ENCODE measurements at regions not wholly inside any gene's neighbourhood (a gene's known extent, or its start where the extent isn't known, plus 50 kb on each side); places are given as distances from the start of the nearest gene placed in this dataset.

GRCh38 chr6:81228912-81229555 lies 523.4 kb downstream of the TENT5A start:
- H3K4me1 Mint-ChIP-seq (ENCODE audit: low read depth): no peaks in the 10 kb centered on the region
- H3K4me3 Mint-ChIP-seq: no peak overlapping the region
- H3K27me3 Mint-ChIP-seq: no peaks in the 10 kb centered on the region
- no peaks in the 10 kb centered on the region for H3K9me3 Mint-ChIP-seq
- no peaks in the 10 kb centered on the region for H3K36me3 Mint-ChIP-seq (ENCODE audit: low read depth)
- no peak overlapping the region for H3K27ac Mint-ChIP-seq
- intact Hi-C loops (cut with micrococcal nuclease): no loop called here
- ATAC-seq (no peak), DNase-seq (no peak)
- TF ChIP-seq, protein P1, sequence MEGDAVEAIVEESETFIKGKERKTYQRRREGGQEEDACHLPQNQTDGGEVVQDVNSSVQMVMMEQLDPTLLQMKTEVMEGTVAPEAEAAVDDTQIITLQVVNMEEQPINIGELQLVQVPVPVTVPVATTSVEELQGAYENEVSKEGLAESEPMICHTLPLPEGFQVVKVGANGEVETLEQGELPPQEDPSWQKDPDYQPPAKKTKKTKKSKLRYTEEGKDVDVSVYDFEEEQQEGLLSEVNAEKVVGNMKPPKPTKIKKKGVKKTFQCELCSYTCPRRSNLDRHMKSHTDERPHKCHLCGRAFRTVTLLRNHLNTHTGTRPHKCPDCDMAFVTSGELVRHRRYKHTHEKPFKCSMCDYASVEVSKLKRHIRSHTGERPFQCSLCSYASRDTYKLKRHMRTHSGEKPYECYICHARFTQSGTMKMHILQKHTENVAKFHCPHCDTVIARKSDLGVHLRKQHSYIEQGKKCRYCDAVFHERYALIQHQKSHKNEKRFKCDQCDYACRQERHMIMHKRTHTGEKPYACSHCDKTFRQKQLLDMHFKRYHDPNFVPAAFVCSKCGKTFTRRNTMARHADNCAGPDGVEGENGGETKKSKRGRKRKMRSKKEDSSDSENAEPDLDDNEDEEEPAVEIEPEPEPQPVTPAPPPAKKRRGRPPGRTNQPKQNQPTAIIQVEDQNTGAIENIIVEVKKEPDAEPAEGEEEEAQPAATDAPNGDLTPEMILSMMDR (IDR thresholded peaks at IDR 0.05): no peak
- POLR2A ChIA-PET: interaction anchor here (0.6 kb wide), 1 partner anchor 60 kb away, joined by 3 read pairs; no protein-coding TSS in a partner anchor
- CTCF ChIA-PET: no interaction called here

DNA sequence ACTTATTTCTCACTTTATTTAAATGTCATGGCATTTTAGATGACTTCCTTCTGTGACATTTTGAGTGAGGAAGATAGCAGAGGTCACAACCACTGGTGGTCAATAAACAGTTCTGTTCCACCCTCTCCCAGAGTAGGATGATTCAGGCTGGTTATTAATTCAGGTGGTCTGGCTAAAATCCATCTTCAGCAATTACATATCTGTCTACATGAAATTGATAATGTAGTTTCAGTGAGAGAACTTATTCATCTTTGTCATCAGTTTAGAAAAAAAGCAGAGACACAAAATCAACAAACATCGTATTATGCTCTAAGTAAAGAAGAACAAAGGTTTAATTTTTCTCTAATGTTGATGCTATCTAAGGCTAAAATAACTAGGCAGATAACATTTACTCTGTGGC lies 525.5 kb downstream of the TENT5A start:
- TF ChIP-seq, protein P1 (IDR thresholded peaks at IDR 0.05): no peak
- ATAC-seq: no peak
- Mint-ChIP-seq H3K27me3 (no peaks in the 10 kb centered on the region), H3K36me3 (ENCODE audit: low read depth) (no peaks in the 10 kb centered on the region), H3K4me1 (ENCODE audit: low read depth) (no peaks in the 10 kb centered on the region), H3K9me3 (no peaks in the 10 kb centered on the region), H3K4me3 (no peak overlapping the region), H3K27ac (no peak overlapping the region)
- ChIA-PET POLR2A (no interaction called here), CTCF (no interaction called here)
- no peak for DNase-seq
- intact Hi-C loops (cut with micrococcal nuclease): no loop called here

- CTCF ChIA-PET: no interaction called here
- intact Hi-C loops (cut with micrococcal nuclease): no loop called here
- no peak for ATAC-seq
- TF ChIP-seq, protein P1 (IDR thresholded peaks at IDR 0.05): no peak
- Mint-ChIP-seq H3K4me1 (ENCODE audit: low read depth) (no peaks in the 10 kb centered on the region), H3K4me3 (no peak overlapping the region), H3K27ac (no peak overlapping the region), H3K27me3 (no peaks in the 10 kb centered on the region), H3K9me3 (peaks cover 9% of the 10 kb centered on the region), H3K36me3 (ENCODE audit: low read depth) (no peaks in the 10 kb centered on the region)
- no peak for DNase-seq
- POLR2A ChIA-PET: no interaction called here
Observed at GRCh38 chr6:81216668-81217067, 535.8 kb downstream of the TENT5A start.

DNA sequence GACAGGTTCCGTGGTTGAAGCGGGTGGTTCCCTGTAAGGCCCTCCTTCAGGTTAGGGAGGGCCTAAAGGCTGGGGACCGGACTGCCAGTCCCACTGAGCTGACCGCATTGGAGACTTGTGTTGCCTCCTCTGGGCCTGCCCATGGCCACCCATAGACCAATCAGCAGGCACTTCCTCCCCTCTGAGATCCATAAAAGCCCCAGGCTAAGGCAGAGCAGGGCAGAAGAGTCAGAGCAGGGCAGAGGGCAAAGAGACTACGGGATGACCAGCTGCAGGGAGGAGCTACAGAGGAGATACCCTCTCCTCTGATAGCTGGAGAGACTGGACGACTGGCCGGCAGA lies 537.4 kb downstream of the TENT5A start:
- CTCF ChIA-PET: interaction anchor here (1.2 kb wide), 1 partner anchor 19 kb away, joined by 4 read pairs; no protein-coding TSS in a partner anchor
- POLR2A ChIA-PET: no interaction called here
- TF ChIP-seq, protein P1 (IDR thresholded peaks at IDR 0.05): no peak
- intact Hi-C loops (cut with micrococcal nuclease): no loop called here
- no peaks in the 10 kb centered on the region for H3K27me3 Mint-ChIP-seq
- ATAC-seq: no peak
- no peak for DNase-seq
- H3K4me3 Mint-ChIP-seq: no peak overlapping the region
- H3K36me3 Mint-ChIP-seq (ENCODE audit: low read depth): no peaks in the 10 kb centered on the region
- peaks cover 9% of the 10 kb centered on the region for H3K9me3 Mint-ChIP-seq
- no peak overlapping the region for H3K27ac Mint-ChIP-seq
- no peaks in the 10 kb centered on the region for H3K4me1 Mint-ChIP-seq (ENCODE audit: low read depth)

DNA sequence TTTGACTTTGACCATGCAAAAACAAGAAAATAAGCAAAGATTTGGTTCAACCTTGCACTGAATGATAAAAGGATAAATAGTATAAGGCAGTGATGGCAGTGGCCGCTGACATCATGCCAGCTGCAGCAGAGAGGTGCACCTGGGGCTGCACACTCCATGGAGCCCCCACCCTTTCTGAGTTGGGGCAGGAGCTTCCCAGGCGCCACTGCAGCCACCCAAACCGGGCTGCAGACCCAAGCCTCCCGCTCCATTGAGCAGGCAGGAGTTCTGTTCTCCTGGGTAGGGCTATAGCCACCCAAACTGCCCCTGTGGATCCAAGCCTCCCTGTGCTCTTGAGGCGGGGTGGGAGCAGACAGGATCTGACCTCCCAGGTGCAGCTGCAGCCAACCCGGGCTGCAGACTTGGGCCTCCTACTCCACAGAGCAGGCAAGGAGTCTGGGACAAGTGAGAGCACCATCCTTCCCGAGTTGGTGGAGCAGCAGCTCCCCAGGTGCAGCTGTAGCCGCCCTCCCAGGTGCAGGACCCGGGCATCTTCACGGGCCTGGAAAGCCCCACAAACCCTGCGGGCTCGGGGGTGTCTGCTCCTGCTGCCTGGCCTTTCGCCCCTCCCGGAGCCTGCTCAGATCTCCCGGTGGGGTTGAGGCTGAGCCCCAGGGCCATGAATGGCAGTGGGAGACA lies 537.9 kb downstream of the TENT5A start:
- Mint-ChIP-seq H3K27me3 (no peaks in the 10 kb centered on the region), H3K4me1 (ENCODE audit: low read depth) (no peaks in the 10 kb centered on the region), H3K4me3 (no peak overlapping the region), H3K9me3 (peaks cover 9% of the 10 kb centered on the region), H3K27ac (no peak overlapping the region), H3K36me3 (ENCODE audit: low read depth) (no peaks in the 10 kb centered on the region)
- CTCF ChIA-PET: no interaction called here
- TF ChIP-seq, protein P1 (IDR thresholded peaks at IDR 0.05): no peak
- intact Hi-C loops (cut with micrococcal nuclease): no loop called here
- POLR2A ChIA-PET: no interaction called here
- DNase-seq (no peak), ATAC-seq (no peak)

All from activated CD8-positive, alpha-beta T cell treated with anti-CD3 and anti-CD28 coated beads for 36 hours (primary cell).